ENCODE measurements at regions not wholly inside any gene's neighbourhood (a gene's known extent, or its start where the extent isn't known, plus 50 kb on each side); places are given as distances from the start of the nearest gene placed in this dataset.

GRCh38 chr10:121311812-121312443 lies 286.3 kb downstream of the FGFR2 start:
- H3K9me3 ChIP-seq, result no peaks in the 10 kb centered on the region
- H3K27me3 ChIP-seq, result peaks cover 0 to 4% (median 0%) of the 10 kb centered on the region in 3 donors
- no peaks in the 10 kb centered on the region for H3K36me3 ChIP-seq
- intact Hi-C loops (cut with DNase I; ENCODE audit: low total_unique reads), result no loop called here
- H3K27ac ChIP-seq, result peak overlapping the region in 1 of 5 donors; percentile 75
- WGBS, 5 donors, result 26 to 42% (median 37%) methylated on average over 7 of the region's 7 CpGs
- peaks cover 6 to 28% (median 16%) of the 10 kb centered on the region in 4 donors for H3K4me1 ChIP-seq
- TF ChIP-seq CTCF (IDR thresholded peaks at IDR 0.05) (no peak), POLR2AphosphoS5 (IDR thresholded peaks at IDR 0.05) (no peak), EP300 (IDR thresholded peaks at IDR 0.05) (no peak), POLR2A (IDR thresholded peaks at IDR 0.05) (no peak)
- no peak for DNase-seq
- H3K4me3 ChIP-seq, result no peak overlapping the region

GRCh38 chr10:121312587-121312986 lies 285.7 kb downstream of the FGFR2 start:
- H3K9me3 ChIP-seq, result no peaks in the 10 kb centered on the region
- TF ChIP-seq CTCF (IDR thresholded peaks at IDR 0.05) (no peak), EP300 (IDR thresholded peaks at IDR 0.05) (no peak), POLR2A (IDR thresholded peaks at IDR 0.05) (no peak), POLR2AphosphoS5 (IDR thresholded peaks at IDR 0.05) (peak in 1 of 3 donors; percentile 28)
- no peak overlapping the region for H3K4me3 ChIP-seq
- DNase-seq, result peak in 1 of 2 donors; percentile 72
- peak overlapping the region in 2 of 5 donors; percentile 39 to 75 for H3K27ac ChIP-seq
- peaks cover 0 to 4% (median 0%) of the 10 kb centered on the region in 3 donors for H3K27me3 ChIP-seq
- peaks cover 6 to 28% (median 16%) of the 10 kb centered on the region in 4 donors for H3K4me1 ChIP-seq
- intact Hi-C loops (cut with DNase I; ENCODE audit: low total_unique reads), result no loop called here
- 4 to 13% (median 6%) methylated on average over 5 of the region's 5 CpGs for WGBS, 5 donors
- no peaks in the 10 kb centered on the region for H3K36me3 ChIP-seq

DNA sequence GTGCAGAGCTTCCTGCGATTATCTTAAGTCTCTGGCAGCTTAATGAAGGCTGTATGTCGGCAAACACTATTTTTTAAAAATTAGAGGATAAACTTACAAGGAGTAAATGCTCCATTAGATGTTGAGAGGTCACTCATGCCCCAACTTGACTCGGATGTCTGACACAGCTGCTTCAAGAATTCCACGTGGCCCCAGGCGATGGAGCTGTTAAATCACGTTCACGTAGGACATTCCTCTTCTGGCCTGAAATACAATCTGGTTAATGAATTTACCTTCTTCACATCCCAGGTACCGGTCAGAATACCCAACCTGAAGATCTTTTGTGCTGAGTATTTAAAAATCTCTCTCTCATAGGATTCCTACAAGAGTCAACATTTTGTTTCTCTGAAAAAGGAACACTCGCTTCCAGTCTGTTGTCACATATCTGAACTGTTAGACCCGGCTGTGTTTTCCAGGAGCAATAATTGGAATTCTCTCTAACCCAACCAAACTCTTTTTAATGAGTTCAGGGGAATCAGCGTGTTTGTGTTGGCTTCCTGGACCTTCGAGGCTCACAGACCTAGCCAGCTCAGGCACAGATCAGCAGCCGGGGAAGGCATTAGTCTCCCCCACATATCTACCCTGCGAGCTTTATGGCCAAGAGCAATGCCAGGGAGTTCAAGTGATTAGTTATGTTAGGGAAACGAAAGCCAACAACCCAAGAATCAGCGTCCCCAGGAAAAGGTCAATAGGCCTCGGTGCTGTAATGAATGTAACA lies 284.9 kb downstream of the FGFR2 start:
- no peak for TF ChIP-seq POLR2AphosphoS5 (IDR thresholded peaks at IDR 0.05)
- TF ChIP-seq POLR2A (IDR thresholded peaks at IDR 0.05), result no peak
- no peak for TF ChIP-seq EP300 (IDR thresholded peaks at IDR 0.05)
- no peak for TF ChIP-seq CTCF (IDR thresholded peaks at IDR 0.05)
- H3K9me3 ChIP-seq, result no peaks in the 10 kb centered on the region
- peak; percentile 32 to 49 for DNase-seq
- no peak overlapping the region for H3K4me3 ChIP-seq
- intact Hi-C loops (cut with DNase I; ENCODE audit: low total_unique reads), result no loop called here
- H3K27me3 ChIP-seq, result peaks cover 0 to 4% (median 0%) of the 10 kb centered on the region in 3 donors
- peak overlapping the region in 4 of 5 donors; percentile 36 to 75 (median 48) for H3K27ac ChIP-seq
- WGBS, 5 donors, result 23 to 39% (median 34%) methylated on average over 17 of the region's 17 CpGs
- H3K4me1 ChIP-seq, result peaks cover 6 to 28% (median 16%) of the 10 kb centered on the region in 4 donors
- H3K36me3 ChIP-seq, result no peaks in the 10 kb centered on the region

DNA sequence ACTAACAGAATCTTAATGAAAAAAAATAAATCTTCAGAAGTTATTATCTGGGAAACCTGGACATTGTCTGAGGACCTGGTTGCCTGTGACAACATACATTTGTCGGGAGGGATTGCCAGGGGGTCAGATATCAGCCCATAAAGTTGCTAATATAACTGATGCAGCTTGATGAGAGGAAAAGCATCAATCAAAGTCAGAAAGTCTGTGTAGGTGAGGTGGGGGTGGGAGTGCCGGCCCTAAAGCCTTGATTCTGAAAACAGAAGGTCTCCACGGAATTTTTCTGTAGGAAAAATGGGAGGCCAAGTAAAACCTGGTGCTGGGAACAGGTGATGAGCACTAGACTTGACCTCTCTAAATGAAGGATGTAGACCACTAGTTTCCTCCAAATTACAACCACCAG lies 281.8 kb downstream of the FGFR2 start:
- H3K27me3 ChIP-seq, result no peaks in the 10 kb centered on the region
- H3K4me3 ChIP-seq, result no peak overlapping the region
- intact Hi-C loops (cut with DNase I; ENCODE audit: low total_unique reads), result no loop called here
- no peak for DNase-seq
- WGBS, 5 donors, result 88 to 92% (median 89%) methylated on average over 3 of the region's 3 CpGs
- TF ChIP-seq POLR2A (IDR thresholded peaks at IDR 0.05) (no peak), EP300 (IDR thresholded peaks at IDR 0.05) (no peak), POLR2AphosphoS5 (IDR thresholded peaks at IDR 0.05) (no peak), CTCF (IDR thresholded peaks at IDR 0.05) (no peak)
- no peaks in the 10 kb centered on the region for H3K36me3 ChIP-seq
- H3K4me1 ChIP-seq, result peaks cover 6 to 28% (median 16%) of the 10 kb centered on the region in 4 donors
- no peak overlapping the region for H3K27ac ChIP-seq
- peaks cover 0 to 8% (median 0%) of the 10 kb centered on the region in 4 donors for H3K9me3 ChIP-seq

Data from stomach (tissue), 8 donors.